GM10266 (cell line): ENCODE measurements at regions not wholly inside any gene's neighbourhood (a gene's known extent, or its start where the extent isn't known, plus 50 kb on each side); places are given as distances from the start of the nearest gene placed in this dataset.

Source experiments
- DNase-seq: peaks from one replicate; pipeline ENCODE4 v3.0.0; 2012; ENCODE audit errors: extremely low spot score
- CTCF ChIP-seq: IDR thresholded peaks from 2 replicates; pipeline ENCODE4 v1.5.1; 2012; ENCODE audit warnings: mild to moderate bottlenecking, low read depth; ENCODE audit not compliant: control insufficient read depth, insufficient read depth; ENCODE audit errors: missing control alignments

GRCh38 chr10:29691564-29692072, 56.8 kb upstream of the SVIL start:
- no peak for TF ChIP-seq CTCF
- no peak for DNase-seq

- TF ChIP-seq CTCF: no peak
- no peak for DNase-seq
Measured at GRCh38 chr10:29689001-29689400, 54.2 kb upstream of the SVIL start.

GRCh38 chr10:29688230-29688661, 53.5 kb upstream of the SVIL start:
- no peak for DNase-seq
- no peak for TF ChIP-seq CTCF

DNA sequence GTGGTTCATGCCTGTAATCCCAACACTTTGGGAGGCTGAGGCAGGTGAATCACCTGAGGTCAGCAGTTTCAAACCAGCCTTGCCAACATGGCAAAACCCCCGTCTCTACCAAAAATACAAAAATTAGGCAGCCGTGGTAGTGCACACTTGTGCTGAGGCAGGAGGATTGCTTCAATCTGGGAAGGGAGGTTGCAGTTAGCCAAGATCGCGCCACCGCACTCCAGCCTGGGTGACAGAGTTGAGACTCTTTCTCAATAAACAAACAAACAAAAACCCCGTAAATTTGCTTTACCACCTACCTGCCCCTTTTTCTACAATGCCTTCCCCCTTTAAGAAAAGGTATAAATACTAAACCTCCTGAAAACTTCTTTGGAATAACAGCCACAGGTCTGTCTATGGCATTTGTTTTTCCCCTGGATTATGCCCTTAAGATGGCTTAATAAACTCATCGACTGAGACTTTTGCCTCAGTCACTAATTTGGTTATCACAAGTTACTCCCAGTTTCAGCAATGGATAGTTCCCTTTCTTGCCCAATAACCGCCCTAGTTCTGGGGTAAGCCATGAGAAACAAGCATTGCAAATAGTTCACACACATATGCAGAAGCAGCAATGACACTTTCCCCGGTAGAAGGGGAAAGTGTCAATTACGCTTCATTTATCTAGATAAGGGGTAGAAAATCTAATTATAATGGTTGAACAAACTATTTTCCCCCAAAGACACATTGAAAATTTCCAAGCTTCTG, 52.8 kb upstream of the SVIL start:
- no peak for DNase-seq
- no peak for TF ChIP-seq CTCF

GRCh38 chr10:29685506-29685905, 50.7 kb upstream of the SVIL start:
- no peak for TF ChIP-seq CTCF
- no peak for DNase-seq
